NB4 (cell line): ENCODE measurements at regions not wholly inside any gene's neighbourhood (a gene's known extent, or its start where the extent isn't known, plus 50 kb on each side); places are given as distances from the start of the nearest gene placed in this dataset.

ENCODE experiments used
- DNase-seq: peaks from one replicate; pipeline ENCODE4 v3.0.0; 2010; ENCODE audit warnings: low read depth
- H3K4me3 ChIP-seq: one replicate; pipeline ENCODE4 v1.5.1; 2011; ENCODE audit warnings: mild to moderate bottlenecking, low read depth, low read length, moderate library complexity
- CTCF ChIP-seq: IDR thresholded peaks from one replicate; pipeline ENCODE4 v1.5.1; 2012; ENCODE audit warnings: low read depth, low read length
- MAX ChIP-seq: IDR thresholded peaks from 2 replicates; pipeline ENCODE4 v1.6.1; 2011; ENCODE audit warnings: low read depth, low read length
- MYC ChIP-seq: IDR thresholded peaks from 2 replicates; pipeline ENCODE4 v1.6.1; 2011; ENCODE audit warnings: low read depth, low read length
- POLR2A ChIP-seq: IDR thresholded peaks from 2 replicates; pipeline ENCODE4 v1.6.1; 2011; ENCODE audit warnings: mild to moderate bottlenecking; ENCODE audit not compliant: insufficient read length; ENCODE audit errors: extremely low read depth

- TF ChIP-seq POLR2A = no peak
- peak; percentile 50 for TF ChIP-seq CTCF
- no peak for TF ChIP-seq MAX
- TF ChIP-seq MYC = no peak
- DNase-seq = peak; percentile 22
- H3K4me3 ChIP-seq = no peak overlapping the region
Measured at GRCh38 chr21:26732432-26733221, 112.6 kb downstream of the ADAMTS1 start.

- no peak for TF ChIP-seq POLR2A
- TF ChIP-seq CTCF = no peak
- TF ChIP-seq MYC = no peak
- no peak for TF ChIP-seq MAX
- H3K4me3 ChIP-seq = no peak overlapping the region
- DNase-seq = no peak
Measured at GRCh38 chr21:26719750-26720149, 125.5 kb downstream of the ADAMTS1 start.

- peak; percentile 8 for DNase-seq
- no peak overlapping the region for H3K4me3 ChIP-seq
- TF ChIP-seq POLR2A (no peak), CTCF (peak; percentile 19)
Measured at GRCh38 chr21:26717146-26717739, 128.0 kb downstream of the ADAMTS1 start.

GRCh38 chr21:26715878-26716506 is 129.2 kb downstream of the ADAMTS1 start:
- no peak overlapping the region for H3K4me3 ChIP-seq
- TF ChIP-seq CTCF (peak; percentile 71), MYC (no peak), POLR2A (no peak), MAX (no peak)
- DNase-seq = peak; percentile 22

GRCh38 chr21:26715116-26715515 is 130.1 kb downstream of the ADAMTS1 start:
- no peak overlapping the region for H3K4me3 ChIP-seq
- DNase-seq = no peak
- TF ChIP-seq POLR2A = no peak
- TF ChIP-seq MYC = no peak

- DNase-seq = no peak
- no peak overlapping the region for H3K4me3 ChIP-seq
- TF ChIP-seq POLR2A (no peak), MAX (no peak), MYC (no peak), CTCF (no peak)
Measured at GRCh38 chr21:26710155-26710554, 135.1 kb downstream of the ADAMTS1 start.
